HepG2 (cell line): ENCODE measurements at regions not wholly inside any gene's neighbourhood (a gene's known extent, or its start where the extent isn't known, plus 50 kb on each side); places are given as distances from the start of the nearest gene placed in this dataset.

Experiments used
- FOXK1 ChIP-seq: sonication (generic); formaldehyde crosslinking; IDR thresholded peaks from 2 replicates; pipeline ENCODE4 v1.4.0; 2020; ENCODE audit warnings: low read depth, missing genetic modification reagents, borderline replicate concordance
- ZNF138 ChIP-seq: sonication (generic); formaldehyde crosslinking; IDR thresholded peaks from 2 replicates; pipeline ENCODE4 v1.5.0; 2020; ENCODE audit warnings: mild to moderate bottlenecking, low read depth, missing genetic modification reagents
- TF ChIP-seq, protein P1 (sequence below): sonication (generic); formaldehyde crosslinking; IDR thresholded peaks from 2 replicates; pipeline ENCODE4 v1.5.0; 2020; ENCODE audit warnings: mild to moderate bottlenecking, missing genetic modification reagents, moderate library complexity
- TF ChIP-seq, protein P2 (sequence below): sonication (generic); formaldehyde crosslinking; IDR thresholded peaks from 2 replicates; pipeline ENCODE4 v1.5.0; 2020; ENCODE audit warnings: mild to moderate bottlenecking, missing genetic modification reagents

DNA sequence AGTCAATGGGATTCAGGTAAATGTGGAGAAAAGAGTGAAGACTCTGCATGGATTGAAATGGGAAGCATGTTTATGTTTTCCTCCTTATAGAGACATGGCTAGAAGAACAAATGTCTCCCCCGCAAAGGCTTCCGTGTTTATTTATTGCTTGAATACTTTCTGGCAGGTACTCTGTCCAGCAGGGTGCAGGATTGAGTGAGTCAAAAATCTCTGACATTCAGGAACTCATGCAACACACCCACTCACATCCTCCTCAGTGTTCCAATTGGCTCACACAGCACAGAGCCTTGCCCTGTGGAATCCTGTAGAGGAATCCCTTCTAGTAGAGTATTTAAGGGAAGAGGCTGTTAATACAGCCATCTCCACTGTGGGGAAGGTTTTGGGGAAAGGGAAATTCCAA lies 290.3 kb upstream of the VWC2 start:
- TF ChIP-seq, protein P1, sequence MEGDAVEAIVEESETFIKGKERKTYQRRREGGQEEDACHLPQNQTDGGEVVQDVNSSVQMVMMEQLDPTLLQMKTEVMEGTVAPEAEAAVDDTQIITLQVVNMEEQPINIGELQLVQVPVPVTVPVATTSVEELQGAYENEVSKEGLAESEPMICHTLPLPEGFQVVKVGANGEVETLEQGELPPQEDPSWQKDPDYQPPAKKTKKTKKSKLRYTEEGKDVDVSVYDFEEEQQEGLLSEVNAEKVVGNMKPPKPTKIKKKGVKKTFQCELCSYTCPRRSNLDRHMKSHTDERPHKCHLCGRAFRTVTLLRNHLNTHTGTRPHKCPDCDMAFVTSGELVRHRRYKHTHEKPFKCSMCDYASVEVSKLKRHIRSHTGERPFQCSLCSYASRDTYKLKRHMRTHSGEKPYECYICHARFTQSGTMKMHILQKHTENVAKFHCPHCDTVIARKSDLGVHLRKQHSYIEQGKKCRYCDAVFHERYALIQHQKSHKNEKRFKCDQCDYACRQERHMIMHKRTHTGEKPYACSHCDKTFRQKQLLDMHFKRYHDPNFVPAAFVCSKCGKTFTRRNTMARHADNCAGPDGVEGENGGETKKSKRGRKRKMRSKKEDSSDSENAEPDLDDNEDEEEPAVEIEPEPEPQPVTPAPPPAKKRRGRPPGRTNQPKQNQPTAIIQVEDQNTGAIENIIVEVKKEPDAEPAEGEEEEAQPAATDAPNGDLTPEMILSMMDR (CRISPR knock-in tag): no peak
- TF ChIP-seq, protein P2, sequence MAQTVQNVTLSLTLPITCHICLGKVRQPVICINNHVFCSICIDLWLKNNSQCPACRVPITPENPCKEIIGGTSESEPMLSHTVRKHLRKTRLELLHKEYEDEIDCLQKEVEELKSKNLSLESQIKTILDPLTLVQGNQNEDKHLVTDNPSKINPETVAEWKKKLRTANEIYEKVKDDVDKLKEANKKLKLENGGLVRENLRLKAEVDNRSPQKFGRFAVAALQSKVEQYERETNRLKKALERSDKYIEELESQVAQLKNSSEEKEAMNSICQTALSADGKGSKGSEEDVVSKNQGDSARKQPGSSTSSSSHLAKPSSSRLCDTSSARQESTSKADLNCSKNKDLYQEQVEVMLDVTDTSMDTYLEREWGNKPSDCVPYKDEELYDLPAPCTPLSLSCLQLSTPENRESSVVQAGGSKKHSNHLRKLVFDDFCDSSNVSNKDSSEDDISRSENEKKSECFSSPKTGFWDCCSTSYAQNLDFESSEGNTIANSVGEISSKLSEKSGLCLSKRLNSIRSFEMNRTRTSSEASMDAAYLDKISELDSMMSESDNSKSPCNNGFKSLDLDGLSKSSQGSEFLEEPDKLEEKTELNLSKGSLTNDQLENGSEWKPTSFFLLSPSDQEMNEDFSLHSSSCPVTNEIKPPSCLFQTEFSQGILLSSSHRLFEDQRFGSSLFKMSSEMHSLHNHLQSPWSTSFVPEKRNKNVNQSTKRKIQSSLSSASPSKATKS (CRISPR knock-in tag): no peak
- TF ChIP-seq ZNF138 (no peak), FOXK1 (CRISPR knock-in tag) (no peak)
